Astrocyte of the cerebellum (primary cell): ENCODE measurements at regions not wholly inside any gene's neighbourhood (a gene's known extent, or its start where the extent isn't known, plus 50 kb on each side); places are given as distances from the start of the nearest gene placed in this dataset.
"Not testable (repeated sequence)": the region's sequence is repeated elsewhere in the genome, so short reads cannot be mapped to it uniquely, and the experiment has no call there.

Experiments used
- DNase-seq: peaks from one replicate; pipeline ENCODE4 v3.0.0-alpha.2; 2011; ENCODE audit warnings: low read depth
- H3K4me3 ChIP-seq: 2 replicates; pipeline ENCODE4 v1.5.1; 2011; ENCODE audit warnings: mild to moderate bottlenecking, low read depth, low read length, moderate library complexity
- in situ Hi-C: cut with HindIII; loops from 2 replicates; pipeline ENCODE4 v1.10.0; 2017; ENCODE audit warnings: low sequenced_read_pairs
- TF ChIP-seq, protein P1 (sequence below): IDR thresholded peaks from 2 replicates; pipeline ENCODE4 v1.5.1; 2012; ENCODE audit warnings: low read length, low read depth, moderate library complexity, mild to moderate bottlenecking; ENCODE audit errors: missing control alignments

- DNase-seq: no peak
- no peak overlapping the region for H3K4me3 ChIP-seq
- in situ Hi-C loops: no loop called here
- TF ChIP-seq, protein P1, sequence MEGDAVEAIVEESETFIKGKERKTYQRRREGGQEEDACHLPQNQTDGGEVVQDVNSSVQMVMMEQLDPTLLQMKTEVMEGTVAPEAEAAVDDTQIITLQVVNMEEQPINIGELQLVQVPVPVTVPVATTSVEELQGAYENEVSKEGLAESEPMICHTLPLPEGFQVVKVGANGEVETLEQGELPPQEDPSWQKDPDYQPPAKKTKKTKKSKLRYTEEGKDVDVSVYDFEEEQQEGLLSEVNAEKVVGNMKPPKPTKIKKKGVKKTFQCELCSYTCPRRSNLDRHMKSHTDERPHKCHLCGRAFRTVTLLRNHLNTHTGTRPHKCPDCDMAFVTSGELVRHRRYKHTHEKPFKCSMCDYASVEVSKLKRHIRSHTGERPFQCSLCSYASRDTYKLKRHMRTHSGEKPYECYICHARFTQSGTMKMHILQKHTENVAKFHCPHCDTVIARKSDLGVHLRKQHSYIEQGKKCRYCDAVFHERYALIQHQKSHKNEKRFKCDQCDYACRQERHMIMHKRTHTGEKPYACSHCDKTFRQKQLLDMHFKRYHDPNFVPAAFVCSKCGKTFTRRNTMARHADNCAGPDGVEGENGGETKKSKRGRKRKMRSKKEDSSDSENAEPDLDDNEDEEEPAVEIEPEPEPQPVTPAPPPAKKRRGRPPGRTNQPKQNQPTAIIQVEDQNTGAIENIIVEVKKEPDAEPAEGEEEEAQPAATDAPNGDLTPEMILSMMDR: no peak
Observed at GRCh38 chr1:68827261-68827660, 330.4 kb upstream of the DEPDC1 start.

GRCh38 chr1:68828013-68828412 is 331.1 kb upstream of the DEPDC1 start:
- in situ Hi-C loops: no loop called here

GRCh38 chr1:68831281-68831680 is 334.4 kb upstream of the DEPDC1 start:
- no peak overlapping the region for H3K4me3 ChIP-seq
- TF ChIP-seq, protein P1: no peak
- in situ Hi-C loops: no loop called here
- no peak for DNase-seq

More at GRCh38 chr1:68828013-68828412, 331.1 kb upstream of the DEPDC1 start:
- TF ChIP-seq, protein P1: no peak
- no peak for DNase-seq
- H3K4me3 ChIP-seq: no peak overlapping the region

- in situ Hi-C loops: no loop called here
- TF ChIP-seq, protein P1: no peak
- no peak overlapping the region for H3K4me3 ChIP-seq
- DNase-seq: no peak
Observed at GRCh38 chr1:68848017-68848416, 351.1 kb upstream of the DEPDC1 start.

DNA sequence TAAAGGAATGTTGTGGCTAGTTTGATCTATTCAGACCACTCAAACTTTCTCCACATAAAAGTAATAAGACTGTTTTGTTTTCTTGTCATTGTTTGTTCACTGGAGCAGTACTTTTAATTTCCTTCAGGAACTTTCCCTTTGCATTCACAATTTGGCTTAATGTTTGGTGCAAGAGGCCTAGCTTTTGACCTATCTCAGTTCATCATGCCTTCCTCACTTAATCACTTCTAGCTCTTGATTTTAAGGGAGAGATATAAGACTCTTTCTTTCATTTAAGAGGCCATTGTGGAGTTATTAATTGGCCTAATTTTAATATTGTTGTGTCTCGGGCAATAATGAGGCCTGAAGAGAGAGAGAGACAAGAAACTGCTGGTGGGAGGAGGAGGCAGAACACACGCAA is 371.7 kb upstream of the DEPDC1 start:
- in situ Hi-C loops: no loop called here
- TF ChIP-seq, protein P1: no peak
- no peak overlapping the region for H3K4me3 ChIP-seq
- no peak for DNase-seq

DNA sequence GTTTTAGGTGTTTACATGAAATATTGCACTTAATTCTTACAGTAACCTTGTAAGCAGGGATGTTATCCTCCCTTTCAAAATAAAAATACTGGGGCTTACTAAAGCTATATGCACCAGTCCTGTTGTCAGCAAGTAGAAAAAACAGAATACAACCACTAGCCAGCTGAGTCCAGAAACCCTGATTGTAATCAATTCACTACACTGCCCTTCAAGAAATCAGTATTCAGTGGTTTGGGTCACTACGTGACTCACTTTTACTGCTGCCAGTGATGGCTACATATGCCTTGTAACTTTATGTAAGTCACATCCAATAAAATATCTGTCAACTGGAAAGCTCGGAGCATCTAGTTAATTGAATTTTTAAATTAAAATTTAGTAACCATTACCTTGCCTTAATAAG is 376.3 kb upstream of the DEPDC1 start:
- no peak for DNase-seq
- TF ChIP-seq, protein P1: no peak
- H3K4me3 ChIP-seq: no peak overlapping the region
- in situ Hi-C loops: no loop called here

GRCh38 chr1:68881330-68882194 is 384.7 kb upstream of the DEPDC1 start:
- H3K4me3 ChIP-seq, in situ Hi-C loops, DNase-seq: not testable (repeated sequence)
